IPS-NIHi7 (cell line): ENCODE measurements at regions not wholly inside any gene's neighbourhood (a gene's known extent, or its start where the extent isn't known, plus 50 kb on each side); places are given as distances from the start of the nearest gene placed in this dataset.

ENCODE experiments used
- DNase-seq: peaks from one replicate; pipeline ENCODE4 v3.0.0; 2012; ENCODE audit warnings: mixed read lengths; ENCODE audit errors: extremely low spot score

DNA sequence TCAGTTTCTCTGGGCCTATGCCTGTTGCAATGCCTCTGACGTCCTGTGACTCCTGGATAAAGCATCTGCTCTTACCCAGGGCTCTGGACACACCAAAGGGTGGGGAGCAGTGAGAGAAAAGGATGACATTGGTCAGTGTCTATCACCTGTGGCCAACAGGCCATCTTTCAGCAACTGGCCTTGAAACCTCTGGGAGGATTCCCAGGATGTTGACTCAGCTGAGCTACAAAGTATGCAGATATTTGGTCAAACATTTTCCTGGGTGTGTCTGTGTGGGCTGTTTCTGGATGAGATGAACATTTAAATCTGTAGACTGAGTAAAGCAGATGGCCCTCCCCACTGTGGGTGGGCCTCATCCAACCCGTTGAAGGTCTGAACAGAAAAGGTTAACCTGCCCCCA, 149.9 kb downstream of the SPATA19 start:
- no peak for DNase-seq

DNA sequence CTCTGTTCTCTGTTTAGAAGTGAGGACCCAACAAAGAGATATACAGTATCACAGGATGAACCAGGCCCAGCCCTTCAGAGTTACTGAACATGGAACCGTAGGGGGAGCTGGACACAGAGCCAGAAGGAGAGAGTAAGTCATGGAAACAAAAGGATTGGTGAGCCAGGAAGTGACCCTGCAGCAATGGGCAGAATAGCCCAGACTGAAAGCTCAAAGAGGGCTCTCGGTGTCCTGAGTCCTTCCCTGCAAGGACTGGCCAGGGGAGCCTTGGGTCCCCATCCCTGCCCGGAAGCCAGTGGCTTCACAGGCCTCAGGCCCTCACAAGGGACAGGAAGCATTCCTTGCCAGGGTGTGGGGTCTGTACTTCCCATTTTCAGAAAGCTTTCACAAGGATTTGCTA, 150.6 kb downstream of the SPATA19 start:
- no peak for DNase-seq

DNA sequence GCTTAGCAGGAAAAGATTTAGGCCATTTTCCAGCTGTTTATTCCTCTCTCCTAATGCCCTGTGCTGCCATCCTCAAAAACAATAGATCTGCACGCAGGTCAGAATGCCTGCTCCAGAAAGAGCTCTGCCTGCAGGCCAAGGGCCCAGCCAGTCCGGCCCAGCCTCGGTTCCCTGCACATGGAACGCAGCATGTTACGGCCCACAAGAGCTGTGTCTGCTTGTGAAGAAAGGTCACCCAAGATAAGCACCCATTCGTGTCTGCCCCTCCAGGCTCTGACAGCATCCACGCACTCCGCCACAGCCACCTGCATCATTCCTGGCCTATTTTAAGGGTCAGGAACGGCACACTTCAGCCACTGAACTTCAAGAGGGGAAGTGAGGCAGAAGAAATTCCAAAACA, 152.2 kb downstream of the SPATA19 start:
- DNase-seq: no peak

DNA sequence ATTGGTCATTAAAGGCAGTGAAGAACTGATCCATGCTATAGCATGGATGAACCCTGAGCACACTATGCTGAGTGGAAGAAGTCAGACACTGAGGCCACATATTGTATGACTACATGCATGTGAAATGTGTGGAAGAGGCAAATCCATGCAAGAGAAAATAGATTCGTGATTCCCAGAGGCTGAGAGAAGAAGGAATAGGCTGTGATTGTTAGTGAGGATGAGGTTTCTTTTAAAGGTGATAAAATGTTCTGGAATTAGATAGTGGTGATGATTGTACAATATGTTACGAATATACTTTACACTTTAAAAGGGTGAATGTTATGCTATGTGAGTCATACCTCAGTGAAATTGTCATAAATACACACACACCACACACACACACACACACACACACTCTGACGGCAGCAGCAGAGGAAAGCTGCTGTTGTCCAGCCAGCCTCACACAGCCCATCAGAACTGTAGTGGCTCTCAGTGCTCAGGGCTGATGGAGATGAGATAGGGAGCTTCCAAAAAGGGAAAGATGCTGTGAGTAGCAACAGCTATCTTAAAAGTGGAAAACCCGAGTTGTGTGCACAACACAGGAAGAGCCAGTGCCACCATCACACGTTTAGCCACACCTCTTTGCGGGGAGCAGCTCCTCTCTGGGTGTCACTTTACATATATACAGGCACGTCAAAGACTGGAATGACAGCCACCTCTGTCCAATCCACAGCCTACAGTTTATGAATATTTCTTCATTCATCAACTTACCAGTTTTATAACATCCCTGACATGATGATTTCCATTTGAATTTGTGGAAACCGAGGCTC, 153.0 kb downstream of the SPATA19 start:
- no peak for DNase-seq

DNA sequence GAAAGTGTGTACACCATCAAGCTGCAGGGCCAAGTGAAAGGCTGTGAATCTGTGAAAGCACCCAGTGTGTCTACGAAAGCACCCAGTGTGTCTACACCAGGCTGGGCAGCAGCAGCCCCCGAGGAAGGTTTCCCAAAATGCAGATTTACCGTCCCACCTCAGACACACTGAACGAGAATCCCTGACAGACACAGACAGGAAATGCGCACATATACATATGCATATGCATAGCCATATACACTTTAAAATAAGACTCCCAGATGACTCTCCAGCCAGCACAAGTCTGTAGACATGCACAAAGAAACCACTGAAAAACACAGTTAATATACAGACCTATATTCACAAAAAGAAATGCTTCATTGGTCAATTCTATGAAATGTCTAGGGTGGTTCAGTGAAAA, 155.5 kb upstream of the OPCML start:
- no peak for DNase-seq

DNA sequence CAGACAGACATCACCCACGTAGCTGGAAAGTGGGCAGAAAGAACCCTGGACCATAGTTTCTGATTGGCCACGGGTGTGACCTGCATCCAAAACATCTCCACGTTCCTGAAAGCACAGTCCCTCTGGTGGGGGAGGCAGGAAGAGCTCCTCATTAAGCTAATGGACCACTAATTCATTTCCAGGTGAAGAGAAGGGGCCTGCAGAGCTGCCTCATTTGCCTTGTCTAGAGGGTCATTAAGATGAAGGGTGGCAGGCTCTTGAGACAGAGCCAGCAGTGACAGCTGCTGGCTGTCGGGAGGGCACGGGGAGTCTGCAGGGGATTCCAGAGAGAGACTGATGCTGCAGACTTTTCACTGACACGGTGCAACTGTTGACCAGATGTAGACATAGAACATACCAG, 149.6 kb upstream of the OPCML start:
- DNase-seq: peak; percentile 58

DNA sequence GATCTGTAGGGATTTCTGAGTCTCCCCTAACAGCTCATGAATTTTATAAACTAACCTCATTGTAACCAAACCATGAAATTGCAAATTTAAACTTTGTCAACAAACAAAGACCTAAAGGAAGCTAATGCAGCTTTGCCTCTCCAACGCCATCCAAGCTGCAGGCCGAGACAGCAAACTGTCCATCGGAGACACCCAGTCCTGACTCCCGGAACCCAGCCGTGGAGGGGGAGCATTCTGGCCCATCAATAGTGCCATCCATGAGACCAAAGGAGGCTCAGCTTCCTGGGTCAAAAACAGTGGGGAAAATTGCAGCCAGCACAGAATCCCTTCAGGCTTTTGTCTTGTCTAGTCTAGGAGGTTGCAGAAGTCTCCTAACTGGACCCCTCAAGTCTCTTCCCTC, 147.6 kb upstream of the OPCML start:
- no peak for DNase-seq

DNA sequence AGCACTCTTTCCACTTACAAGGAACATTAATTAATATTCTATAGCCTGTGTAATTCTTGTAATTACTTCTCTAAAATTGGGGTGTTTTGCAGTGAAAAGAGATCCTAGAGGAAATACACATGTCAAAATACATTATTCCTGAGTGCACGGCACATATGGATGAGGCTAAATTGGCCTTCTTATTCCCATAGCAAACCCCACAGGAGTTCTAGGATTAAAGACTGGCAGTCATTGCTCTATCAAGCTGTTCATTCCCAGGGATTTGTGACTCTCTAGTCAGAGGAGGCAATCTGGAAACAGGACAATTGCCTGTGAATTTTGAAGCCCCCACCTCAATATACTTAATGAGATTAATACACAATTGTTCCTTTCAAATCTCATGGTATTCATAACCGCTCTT, 145.9 kb upstream of the OPCML start:
- no peak for DNase-seq

DNA sequence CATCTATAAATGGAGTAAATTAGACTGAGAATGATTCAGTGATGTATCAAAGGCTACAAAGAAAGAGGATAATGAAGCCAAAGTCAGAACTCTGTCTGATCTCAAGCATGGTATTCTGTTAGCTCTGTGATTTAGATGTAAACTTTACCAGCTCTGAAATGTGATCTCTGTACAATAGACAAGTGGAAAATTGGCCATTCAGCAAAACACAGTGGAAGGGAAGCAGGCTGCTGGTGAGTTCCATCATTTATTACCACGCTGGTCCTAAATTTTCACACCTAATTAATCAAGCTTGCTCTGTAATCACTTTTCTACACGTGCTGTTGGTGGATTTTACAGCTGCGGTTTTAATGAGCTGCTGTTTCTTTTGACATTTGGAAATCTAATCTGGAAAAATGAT, 145.1 kb upstream of the OPCML start:
- no peak for DNase-seq

DNA sequence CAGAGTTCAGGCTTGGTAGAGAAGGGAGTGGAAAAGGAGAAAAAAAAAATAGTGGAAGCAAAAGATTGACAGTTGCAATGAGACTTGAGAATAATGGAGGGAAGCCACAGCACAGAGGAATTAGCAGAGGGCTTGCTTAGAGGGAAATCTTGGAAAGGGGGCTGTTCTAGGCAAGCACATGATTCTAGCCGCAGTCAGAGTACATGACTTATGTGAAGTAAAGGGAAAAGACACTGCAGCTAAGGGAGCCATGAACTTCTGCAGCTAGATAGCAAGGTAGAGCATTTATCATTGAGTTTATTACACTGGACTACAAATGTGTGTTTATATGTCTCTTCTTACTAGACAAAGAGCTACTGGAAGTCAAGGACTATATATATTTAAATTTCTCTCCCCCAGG, 144.0 kb upstream of the OPCML start:
- DNase-seq: no peak

DNA sequence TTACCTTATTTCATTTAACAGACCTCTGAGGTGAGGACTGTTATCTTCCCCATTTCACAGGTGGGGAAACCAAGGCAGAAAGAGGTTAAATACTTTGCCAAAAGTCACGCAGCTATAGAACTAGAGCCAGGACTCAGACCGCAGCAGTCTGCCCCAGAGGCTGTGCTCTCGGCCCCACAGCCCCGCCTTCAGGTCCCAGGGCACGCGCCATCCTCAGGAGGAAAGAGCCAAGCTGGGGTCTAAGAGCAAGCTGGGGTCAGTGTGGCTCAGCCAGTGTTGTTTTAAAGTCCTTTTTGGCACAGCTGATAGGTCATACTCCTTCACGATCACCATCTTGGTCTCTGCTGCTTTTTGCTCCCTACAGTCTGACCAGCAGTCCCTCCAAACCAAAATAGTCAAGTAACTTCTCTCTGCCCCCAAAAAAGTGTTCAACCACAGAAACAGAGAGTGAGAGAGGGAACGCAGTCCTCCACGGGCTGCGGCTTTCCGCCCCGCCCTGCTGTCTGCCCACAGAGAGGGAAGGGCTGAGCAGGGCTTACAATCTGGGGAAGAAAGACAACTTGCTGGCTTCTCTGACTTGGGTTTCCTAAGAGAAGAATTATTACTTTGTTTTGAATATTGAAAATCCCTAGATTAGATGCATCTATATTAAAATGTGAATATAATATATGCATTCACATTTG, 137.2 kb upstream of the OPCML start:
- peak; percentile 48 for DNase-seq

DNA sequence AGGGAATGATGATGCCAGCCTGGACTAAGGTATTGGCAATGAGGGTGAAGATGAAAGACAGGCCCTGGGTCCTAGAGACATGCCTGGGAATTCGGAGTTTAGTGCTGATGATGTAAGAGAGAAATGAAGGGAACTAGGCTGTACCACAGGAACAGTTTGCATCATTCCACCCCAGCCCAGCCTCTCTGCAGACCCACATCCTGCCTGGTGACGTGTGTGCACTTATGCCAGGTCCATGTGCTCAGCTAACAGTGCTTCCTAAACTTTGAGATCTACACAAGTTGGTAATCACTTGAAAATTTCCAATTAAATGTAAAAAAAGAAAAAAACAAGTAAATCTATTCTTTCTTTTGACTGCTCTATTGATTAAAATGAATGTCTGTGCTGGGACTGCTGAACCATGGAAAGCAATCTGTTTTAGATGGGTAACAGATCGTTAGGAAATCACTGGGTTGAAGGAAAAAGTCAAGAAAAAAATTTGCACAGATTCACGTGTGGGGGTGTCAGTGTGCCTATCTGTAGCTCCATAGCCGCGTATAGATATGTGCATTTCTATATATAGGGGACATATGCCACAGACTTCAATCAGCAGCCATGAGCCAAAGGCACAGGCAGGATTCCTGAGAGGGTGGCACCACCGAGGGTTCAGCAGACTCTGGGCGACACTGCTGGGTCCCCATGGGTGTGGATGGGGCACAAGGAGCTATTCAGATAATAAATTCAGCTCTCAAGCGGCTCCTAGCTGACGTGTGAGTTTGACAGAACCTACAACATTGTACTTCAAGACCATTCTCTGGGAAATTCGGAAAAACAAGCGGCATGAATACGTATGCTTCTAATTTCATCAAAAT, 131.1 kb upstream of the OPCML start:
- no peak for DNase-seq

DNA sequence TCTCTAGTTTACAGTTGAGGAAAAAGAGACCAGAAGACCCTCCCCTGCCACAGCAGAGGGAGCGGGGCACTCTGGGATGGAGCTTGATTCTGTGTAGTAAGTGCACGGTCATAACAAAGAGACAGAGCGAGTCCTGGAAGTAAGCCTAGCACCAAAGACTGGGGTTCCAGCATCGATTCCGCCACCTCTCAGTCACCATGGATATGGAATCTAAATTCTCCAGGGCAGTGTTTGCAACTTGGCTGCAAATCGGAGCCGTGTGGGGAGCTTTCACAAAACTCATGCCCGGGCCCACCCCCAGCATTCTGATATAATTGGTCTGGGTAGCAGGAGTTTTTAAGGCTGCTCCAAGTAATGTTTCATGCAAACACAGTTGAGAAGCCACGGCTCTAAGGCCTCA, 129.5 kb upstream of the OPCML start:
- DNase-seq: no peak

DNA sequence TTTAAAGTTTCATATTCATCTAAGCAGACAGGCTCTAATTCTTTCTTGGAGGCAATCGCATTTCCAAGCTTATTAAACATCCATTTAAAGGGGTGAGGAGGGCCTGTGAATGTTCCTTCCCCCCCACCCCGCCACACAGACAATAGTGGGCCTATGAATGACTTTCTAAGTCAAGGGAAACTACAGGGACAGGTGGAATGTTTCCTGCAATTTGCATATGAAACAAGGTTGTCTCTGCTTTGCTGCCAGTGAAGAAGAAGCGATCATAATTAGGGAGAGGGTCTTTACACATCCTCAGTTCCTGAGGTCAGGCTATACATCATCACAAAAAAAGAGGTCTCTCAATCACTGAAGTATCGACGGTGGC, 127.9 kb upstream of the OPCML start:
- peak; percentile 25 for DNase-seq

DNA sequence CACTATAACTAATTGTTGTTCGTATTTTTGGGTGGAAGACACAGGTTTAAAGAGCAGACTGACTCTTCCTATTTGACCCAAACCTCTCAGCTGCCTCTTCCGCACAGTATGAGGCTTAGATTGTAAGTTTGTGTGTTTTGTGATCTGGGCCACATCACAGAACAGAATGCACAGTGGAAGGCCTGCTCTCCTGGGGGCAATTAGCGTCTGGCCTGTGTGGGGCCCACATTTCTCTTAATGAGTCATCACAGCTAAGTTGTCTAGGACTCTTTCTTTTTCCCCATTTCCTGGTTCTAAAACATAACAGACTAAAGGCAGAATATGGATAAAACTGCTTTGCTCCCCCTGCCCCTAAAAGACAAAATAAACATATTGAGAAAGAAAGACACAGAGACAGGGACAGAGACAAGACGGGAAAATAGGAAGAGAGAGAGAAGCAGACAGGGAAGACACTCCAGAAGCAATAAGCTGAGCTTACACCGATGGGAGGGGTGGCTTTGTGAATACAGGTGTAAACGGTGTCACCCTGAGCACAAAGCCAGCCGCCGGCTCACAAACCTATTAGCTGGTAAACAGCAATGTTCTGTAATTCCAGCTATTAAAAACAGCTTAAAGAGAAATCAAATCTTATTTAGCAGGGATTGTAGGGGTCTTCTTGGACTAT, 127.4 kb upstream of the OPCML start:
- peak; percentile 32 for DNase-seq

DNA sequence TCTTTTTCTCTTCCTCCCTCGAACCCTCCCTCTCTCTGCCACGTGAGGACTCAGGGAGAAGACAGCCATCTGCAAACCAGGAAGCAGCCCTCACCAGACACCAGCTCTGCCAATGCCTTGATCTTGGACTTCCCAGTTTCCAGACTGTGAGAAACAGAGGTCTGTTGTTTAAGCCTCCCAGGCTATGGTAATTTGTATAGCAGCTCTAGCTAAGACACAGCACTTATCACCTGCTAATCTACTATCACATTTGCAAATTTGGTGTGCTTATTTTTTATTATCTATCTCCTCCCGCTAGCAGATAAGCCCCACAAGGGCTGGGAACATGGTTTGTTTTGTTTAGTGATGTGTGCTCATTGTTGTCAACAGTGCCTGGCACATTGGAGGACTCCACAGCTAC, 124.8 kb upstream of the OPCML start:
- DNase-seq: no peak

DNA sequence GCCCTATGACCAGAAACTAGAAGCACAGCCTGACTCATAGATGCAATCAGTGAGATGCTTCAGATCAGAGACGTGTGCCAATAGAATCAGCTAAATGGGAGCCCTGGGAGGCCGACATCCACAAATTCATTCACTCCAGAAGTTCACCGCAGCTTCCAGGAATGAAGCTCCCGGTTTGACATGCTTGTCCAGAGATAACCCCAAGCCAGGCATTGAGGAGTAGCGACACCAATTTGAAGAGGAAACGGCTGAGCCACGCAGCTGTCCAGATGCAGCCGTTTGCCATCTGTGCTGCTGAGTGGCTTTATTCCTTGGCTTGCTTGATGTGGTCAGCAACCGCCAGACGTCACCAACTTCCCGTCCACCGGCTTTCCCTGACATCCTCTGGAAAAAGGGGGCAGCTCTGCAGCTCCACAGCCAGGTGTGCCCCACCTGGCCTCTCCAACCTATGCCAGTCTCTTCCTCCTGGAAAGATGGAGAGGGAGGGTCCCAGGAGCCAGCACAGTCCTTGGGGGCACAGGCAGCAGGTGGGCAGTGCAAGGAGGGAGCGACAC, 123.9 kb upstream of the OPCML start:
- DNase-seq: no peak

DNA sequence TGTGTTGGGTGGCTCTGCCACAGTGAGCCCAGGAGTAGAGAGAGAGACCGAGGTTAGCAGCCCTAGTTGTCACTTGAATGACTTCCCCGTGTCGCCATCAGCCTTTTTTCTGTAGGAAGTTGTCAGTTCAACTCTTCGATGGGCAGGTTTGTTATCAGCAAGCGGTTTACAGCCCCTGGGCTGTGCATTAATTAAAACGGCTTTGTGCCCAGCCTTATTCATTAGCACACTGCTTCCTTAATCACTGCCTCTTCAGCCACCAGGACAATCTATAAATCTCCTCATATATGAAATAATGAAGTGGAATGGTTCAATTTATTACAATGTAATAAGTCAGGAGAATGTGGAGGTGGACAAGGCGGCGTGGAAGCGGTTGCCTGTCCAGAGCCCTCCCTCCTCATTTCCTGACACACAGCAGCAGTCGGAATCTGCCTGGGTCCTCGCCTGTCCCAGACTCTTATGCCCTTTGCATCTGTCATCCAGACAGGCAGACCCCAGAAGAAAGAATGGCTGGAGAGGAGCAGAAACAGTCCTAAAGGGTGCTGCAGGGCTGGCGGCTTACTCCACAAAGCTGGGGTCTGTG, 122.4 kb upstream of the OPCML start:
- DNase-seq: no peak

DNA sequence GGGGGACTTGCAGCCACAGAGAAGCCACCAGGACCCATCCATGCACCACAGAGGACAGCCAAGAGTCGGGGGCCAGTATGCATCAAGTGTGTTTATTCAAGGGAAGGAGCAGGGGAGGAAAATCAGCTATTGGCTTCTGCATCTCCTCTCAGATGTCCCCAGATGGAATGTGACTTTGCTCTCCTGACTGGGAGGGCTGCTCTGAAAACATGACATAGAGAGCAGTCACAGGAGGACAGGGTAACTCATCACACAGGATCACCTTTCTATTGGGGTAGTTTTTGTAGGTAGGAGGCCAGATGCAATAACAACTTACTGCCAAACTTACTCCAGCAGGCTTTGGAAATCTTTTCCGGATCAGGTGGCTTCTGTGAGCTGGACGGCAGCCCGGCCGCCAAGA, 121.0 kb upstream of the OPCML start:
- DNase-seq: no peak

DNA sequence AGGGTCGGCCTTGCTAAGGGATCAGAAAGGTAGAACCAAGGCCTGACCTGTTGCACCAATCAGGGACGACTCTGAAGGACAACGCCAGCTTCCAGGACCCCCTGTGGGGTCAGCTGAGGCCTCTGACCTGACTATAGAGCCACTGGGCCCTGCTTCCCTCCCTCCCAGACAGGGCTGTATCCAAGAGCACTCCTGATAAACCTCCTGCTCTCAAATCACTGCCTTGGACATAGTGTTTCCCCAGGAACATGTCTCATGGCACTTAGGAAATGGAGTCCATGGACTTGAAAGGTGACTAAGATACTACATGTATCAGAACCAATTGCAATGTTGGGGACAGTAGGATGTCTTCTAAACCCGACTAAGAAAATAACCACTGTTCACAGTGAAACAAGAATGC, 117.8 kb upstream of the OPCML start:
- DNase-seq: no peak

DNA sequence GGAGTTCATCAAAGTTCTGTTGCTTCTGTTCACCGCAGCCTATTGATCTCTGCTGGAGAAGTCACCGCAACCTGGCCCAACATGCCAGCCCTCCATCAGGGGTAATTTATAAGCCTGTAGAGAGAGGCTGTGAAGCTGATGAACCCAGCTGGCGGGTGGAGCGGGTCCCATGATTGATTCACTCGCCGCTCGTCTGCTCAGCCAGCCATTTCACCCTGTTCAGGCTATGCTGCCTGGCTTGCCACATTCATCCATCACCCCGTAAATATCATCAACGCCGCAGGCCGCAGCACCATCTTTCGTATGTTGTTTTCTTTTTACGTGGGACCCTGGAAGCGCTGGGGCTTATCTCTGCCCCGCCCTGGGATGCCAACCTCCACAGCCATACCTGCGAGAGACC, 116.7 kb upstream of the OPCML start:
- no peak for DNase-seq

DNA sequence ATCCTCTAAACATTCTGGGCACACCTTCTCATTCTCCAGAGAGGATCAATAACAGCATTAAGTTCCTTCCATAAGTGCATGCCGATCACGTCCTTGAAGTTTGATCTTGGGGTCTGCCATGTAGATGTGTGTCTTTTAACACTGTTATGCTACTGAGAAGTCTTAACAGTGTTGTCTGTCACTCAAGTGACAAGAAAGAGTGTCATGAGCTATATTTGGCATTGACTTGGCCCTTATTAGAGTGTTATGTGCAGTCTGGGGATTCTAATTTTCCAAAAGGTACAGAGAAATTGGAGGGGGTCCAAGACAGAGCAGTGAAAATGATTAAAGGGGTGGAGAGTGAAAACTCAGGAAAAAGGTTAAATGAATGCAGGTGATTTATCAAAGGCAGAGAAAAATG, 107.1 kb upstream of the OPCML start:
- no peak for DNase-seq
